HCT116 (cell line): ENCODE measurements at regions not wholly inside any gene's neighbourhood (a gene's known extent, or its start where the extent isn't known, plus 50 kb on each side); places are given as distances from the start of the nearest gene placed in this dataset.

Experiments used
- CEBPB ChIP-seq: IDR thresholded peaks from 2 replicates; pipeline ENCODE4 v1.6.1; 2012; ENCODE audit warnings: low read depth
- SP1 ChIP-seq: IDR thresholded peaks from 2 replicates; pipeline ENCODE4 v1.6.1; 2012; ENCODE audit warnings: low read depth

- no peak for TF ChIP-seq SP1
- no peak for TF ChIP-seq CEBPB
These were observed 138.3 kb upstream of the TPM1 start for GRCh38 chr15:62904041-62904910.
